HEK293 (cell line): ENCODE measurements at regions not wholly inside any gene's neighbourhood (a gene's known extent, or its start where the extent isn't known, plus 50 kb on each side); places are given as distances from the start of the nearest gene placed in this dataset.

Experiments used
- TF ChIP-seq, protein P1 (sequence below): fragments of 450-650 bp; formaldehyde crosslinking; IDR thresholded peaks from 2 replicates; pipeline ENCODE4 v1.5.1; 2016; ENCODE audit warnings: missing biosample characterization, missing genetic modification characterization
- TF ChIP-seq, protein P2 (sequence below): fragments of 450-650 bp; formaldehyde crosslinking; IDR thresholded peaks from 2 replicates; pipeline ENCODE4 v1.5.1; 2016; ENCODE audit warnings: missing biosample characterization, missing genetic modification characterization
- TF ChIP-seq, protein P3 (sequence below): fragments of 450-650 bp; formaldehyde crosslinking; IDR thresholded peaks from 2 replicates; pipeline ENCODE4 v1.5.1; 2016; ENCODE audit warnings: missing biosample characterization, missing genetic modification characterization

DNA sequence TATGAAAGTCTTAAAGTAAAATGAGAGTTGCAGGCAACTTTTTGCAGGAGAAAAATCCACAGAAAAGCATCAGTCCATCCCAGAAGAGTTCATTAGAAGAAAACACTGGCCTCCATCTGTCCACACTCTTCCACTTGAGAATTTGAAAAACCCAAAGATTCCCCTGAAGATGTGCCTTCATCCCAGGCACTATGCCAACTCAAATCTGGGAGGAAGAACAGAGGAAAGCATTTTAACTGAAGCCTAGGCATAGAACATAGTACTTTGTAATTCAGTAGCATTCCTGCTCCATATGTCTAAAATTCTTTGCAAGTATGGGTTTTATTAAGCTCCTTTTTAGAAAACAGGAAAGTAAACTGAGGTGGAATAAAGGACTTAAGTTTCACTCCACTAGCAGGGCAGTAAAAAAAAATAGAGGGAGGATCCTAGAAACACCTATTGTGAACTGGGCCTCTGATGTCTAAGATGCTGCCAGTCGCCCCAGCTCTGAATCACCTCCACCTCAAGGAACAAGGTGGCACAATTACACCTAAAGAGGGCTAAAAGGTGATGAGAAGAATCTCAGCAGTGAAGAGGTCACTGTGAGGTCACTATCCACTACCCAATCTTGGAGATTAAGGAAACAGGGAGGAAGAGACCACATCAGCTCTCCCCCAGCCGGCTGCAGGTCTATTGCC is 141.9 kb upstream of the FAM241A start:
- TF ChIP-seq, protein P1, sequence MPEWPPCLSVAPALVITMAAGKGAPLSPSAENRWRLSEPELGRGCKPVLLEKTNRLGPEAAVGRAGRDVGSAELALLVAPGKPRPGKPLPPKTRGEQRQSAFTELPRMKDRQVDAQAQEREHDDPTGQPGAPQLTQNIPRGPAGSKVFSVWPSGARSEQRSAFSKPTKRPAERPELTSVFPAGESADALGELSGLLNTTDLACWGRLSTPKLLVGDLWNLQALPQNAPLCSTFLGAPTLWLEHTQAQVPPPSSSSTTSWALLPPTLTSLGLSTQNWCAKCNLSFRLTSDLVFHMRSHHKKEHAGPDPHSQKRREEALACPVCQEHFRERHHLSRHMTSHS (tag by site-specific recombination), result no peak
- TF ChIP-seq, protein P2, sequence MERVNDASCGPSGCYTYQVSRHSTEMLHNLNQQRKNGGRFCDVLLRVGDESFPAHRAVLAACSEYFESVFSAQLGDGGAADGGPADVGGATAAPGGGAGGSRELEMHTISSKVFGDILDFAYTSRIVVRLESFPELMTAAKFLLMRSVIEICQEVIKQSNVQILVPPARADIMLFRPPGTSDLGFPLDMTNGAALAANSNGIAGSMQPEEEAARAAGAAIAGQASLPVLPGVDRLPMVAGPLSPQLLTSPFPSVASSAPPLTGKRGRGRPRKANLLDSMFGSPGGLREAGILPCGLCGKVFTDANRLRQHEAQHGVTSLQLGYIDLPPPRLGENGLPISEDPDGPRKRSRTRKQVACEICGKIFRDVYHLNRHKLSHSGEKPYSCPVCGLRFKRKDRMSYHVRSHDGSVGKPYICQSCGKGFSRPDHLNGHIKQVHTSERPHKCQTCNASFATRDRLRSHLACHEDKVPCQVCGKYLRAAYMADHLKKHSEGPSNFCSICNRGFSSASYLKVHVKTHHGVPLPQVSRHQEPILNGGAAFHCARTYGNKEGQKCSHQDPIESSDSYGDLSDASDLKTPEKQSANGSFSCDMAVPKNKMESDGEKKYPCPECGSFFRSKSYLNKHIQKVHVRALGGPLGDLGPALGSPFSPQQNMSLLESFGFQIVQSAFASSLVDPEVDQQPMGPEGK (tag by site-specific recombination), result no peak
- TF ChIP-seq, protein P3, sequence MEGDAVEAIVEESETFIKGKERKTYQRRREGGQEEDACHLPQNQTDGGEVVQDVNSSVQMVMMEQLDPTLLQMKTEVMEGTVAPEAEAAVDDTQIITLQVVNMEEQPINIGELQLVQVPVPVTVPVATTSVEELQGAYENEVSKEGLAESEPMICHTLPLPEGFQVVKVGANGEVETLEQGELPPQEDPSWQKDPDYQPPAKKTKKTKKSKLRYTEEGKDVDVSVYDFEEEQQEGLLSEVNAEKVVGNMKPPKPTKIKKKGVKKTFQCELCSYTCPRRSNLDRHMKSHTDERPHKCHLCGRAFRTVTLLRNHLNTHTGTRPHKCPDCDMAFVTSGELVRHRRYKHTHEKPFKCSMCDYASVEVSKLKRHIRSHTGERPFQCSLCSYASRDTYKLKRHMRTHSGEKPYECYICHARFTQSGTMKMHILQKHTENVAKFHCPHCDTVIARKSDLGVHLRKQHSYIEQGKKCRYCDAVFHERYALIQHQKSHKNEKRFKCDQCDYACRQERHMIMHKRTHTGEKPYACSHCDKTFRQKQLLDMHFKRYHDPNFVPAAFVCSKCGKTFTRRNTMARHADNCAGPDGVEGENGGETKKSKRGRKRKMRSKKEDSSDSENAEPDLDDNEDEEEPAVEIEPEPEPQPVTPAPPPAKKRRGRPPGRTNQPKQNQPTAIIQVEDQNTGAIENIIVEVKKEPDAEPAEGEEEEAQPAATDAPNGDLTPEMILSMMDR (tag by site-specific recombination), result no peak
